Neutrophil (primary cell): ENCODE measurements at regions not wholly inside any gene's neighbourhood (a gene's known extent, or its start where the extent isn't known, plus 50 kb on each side); places are given as distances from the start of the nearest gene placed in this dataset.

Experiments used
- H3K27ac ChIP-seq: fragments of 200-600 bp; sonication (generic); 2 replicates; pipeline ENCODE4 v1.5.1; 2016; ENCODE audit warnings: mild to moderate bottlenecking, moderate library complexity
- H3K27me3 ChIP-seq: fragments of 200-600 bp; sonication (generic); 2 replicates; pipeline ENCODE4 v1.6.0; 2016; ENCODE audit warnings: mild to moderate bottlenecking
- H3K36me3 ChIP-seq: fragments of 200-600 bp; sonication (generic); 2 replicates; pipeline ENCODE4 v1.5.1; 2017
- H3K4me1 ChIP-seq, 2 experiments: fragments of 200-600 bp in 1 of 2; sonication (generic) in 1 of 2; 1 replicate in 1 of 2; 2 replicates in 1 of 2; pipeline versions ENCODE4 v1.5.1 to v1.6.1; 2013 to 2016; ENCODE audit warnings: low read depth in 1 of 2, low read length in 1 of 2, mild to moderate bottlenecking in 1 of 2, moderate library complexity in 1 of 2; ENCODE audit not compliant: control insufficient read depth in 1 of 2, insufficient read depth in 1 of 2
- H3K4me3 ChIP-seq, 2 experiments: fragments of 200-600 bp in 1 of 2; sonication (generic) in 1 of 2; 1 replicate in 1 of 2; 2 replicates in 1 of 2; pipeline ENCODE4 v1.5.1; 2013 to 2016; ENCODE audit warnings: low read depth in 1 of 2, low read length in 1 of 2, mild to moderate bottlenecking in 1 of 2, moderate library complexity in 1 of 2
- H3K9me3 ChIP-seq: fragments of 200-600 bp; sonication (generic); 2 replicates; pipeline ENCODE4 v1.5.1; 2016
- TF ChIP-seq, protein P1 (sequence below): fragments of 200-600 bp; sonication (generic); IDR thresholded peaks from 2 replicates; pipeline ENCODE4 v1.5.1; 2016; ENCODE audit warnings: antibody characterized with exemption

DNA sequence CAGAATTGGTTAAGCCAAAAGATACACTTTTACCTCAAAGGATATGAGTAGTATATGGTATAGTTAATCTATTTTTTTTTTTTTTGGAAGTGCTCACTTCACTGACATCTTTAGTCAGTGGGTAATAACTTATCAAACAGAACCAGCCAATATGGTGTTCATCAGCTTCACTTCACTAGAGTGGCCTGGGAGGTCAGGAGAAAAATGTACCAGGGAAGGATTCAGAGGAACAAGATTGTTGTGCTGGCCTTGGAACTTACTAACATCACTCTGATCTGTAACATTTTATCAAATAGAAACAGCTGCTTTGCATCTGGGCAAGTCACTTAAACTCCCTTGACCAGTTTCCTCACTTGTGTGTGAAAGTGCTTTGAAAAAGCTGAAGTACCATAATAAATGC, 962.7 kb downstream of the BCL11A start:
- no peaks in the 10 kb centered on the region for H3K4me1 ChIP-seq
- TF ChIP-seq, protein P1, sequence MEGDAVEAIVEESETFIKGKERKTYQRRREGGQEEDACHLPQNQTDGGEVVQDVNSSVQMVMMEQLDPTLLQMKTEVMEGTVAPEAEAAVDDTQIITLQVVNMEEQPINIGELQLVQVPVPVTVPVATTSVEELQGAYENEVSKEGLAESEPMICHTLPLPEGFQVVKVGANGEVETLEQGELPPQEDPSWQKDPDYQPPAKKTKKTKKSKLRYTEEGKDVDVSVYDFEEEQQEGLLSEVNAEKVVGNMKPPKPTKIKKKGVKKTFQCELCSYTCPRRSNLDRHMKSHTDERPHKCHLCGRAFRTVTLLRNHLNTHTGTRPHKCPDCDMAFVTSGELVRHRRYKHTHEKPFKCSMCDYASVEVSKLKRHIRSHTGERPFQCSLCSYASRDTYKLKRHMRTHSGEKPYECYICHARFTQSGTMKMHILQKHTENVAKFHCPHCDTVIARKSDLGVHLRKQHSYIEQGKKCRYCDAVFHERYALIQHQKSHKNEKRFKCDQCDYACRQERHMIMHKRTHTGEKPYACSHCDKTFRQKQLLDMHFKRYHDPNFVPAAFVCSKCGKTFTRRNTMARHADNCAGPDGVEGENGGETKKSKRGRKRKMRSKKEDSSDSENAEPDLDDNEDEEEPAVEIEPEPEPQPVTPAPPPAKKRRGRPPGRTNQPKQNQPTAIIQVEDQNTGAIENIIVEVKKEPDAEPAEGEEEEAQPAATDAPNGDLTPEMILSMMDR, result no peak
- no peaks in the 10 kb centered on the region for H3K27me3 ChIP-seq
- no peak overlapping the region for H3K27ac ChIP-seq
- H3K9me3 ChIP-seq, result no peaks in the 10 kb centered on the region
- H3K4me3 ChIP-seq, result no peak overlapping the region
- H3K36me3 ChIP-seq, result no peaks in the 10 kb centered on the region

DNA sequence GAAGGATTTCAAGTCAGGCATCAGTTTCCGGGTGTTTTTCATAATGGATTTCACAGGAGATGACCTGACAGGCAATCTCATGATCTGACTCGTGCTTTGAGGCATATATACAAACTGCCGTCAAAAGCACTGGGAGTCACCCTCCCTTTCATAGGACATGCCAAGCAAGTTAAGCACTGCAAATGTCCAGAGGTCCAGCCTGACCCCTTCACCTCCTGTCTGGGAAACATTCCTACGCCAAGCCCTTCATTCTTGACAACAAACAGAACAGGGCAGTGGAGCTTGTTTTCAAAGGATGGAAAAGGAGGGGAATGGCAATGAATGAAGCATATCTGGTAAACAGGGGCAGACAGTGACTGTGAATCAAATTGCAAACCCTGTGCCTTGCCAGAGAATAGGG, 963.6 kb downstream of the BCL11A start:
- no peak overlapping the region for H3K4me3 ChIP-seq
- H3K36me3 ChIP-seq, result no peaks in the 10 kb centered on the region
- H3K27me3 ChIP-seq, result no peaks in the 10 kb centered on the region
- TF ChIP-seq, protein P1, result no peak
- H3K4me1 ChIP-seq, result no peaks in the 10 kb centered on the region
- no peak overlapping the region for H3K27ac ChIP-seq
- H3K9me3 ChIP-seq, result no peaks in the 10 kb centered on the region

DNA sequence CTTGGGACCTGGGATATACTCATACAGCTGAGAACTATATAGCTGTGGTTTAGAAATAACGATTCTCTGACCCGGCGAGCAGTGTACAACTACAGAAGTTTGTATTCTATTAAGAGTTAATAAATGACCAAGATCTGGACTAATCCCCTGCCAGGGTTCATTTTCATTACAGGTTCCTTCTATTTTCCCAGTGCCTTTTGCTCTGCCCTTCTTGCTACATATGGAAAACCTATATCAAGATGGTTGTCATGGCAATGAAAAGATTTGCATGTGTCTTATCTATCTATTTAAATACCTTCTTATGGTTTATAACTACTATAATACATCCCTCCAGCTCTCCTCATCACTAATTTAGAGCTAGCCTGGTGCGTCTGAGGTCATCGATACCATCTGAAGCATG, 965.2 kb downstream of the BCL11A start:
- H3K4me3 ChIP-seq, result no peak overlapping the region
- no peaks in the 10 kb centered on the region for H3K27me3 ChIP-seq
- no peaks in the 10 kb centered on the region for H3K4me1 ChIP-seq
- no peaks in the 10 kb centered on the region for H3K36me3 ChIP-seq
- no peaks in the 10 kb centered on the region for H3K9me3 ChIP-seq
- H3K27ac ChIP-seq, result no peak overlapping the region
- TF ChIP-seq, protein P1, result no peak

DNA sequence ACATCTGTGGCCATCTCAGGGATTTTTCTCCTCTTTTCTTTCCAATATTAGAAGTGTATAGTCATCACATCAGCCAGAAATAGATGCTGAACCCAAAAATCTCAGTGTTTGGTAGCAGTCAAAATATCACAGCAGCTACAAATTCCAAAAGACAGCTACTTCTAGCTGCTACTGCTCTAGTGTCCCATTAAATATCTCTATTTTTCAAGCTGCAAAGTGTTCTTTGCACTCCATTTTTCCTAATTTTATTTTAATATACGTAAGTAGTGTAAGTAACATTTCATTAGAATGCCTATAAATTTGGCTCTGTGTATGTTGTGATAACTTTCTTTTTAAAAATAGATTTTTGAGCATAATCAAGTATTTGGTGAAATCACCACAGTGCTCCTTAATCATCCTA, 967.3 kb downstream of the BCL11A start:
- H3K4me1 ChIP-seq, result no peaks in the 10 kb centered on the region
- H3K36me3 ChIP-seq, result no peaks in the 10 kb centered on the region
- H3K27me3 ChIP-seq, result no peaks in the 10 kb centered on the region
- H3K9me3 ChIP-seq, result no peaks in the 10 kb centered on the region
- TF ChIP-seq, protein P1, result no peak
- no peak overlapping the region for H3K4me3 ChIP-seq
- H3K27ac ChIP-seq, result no peak overlapping the region

DNA sequence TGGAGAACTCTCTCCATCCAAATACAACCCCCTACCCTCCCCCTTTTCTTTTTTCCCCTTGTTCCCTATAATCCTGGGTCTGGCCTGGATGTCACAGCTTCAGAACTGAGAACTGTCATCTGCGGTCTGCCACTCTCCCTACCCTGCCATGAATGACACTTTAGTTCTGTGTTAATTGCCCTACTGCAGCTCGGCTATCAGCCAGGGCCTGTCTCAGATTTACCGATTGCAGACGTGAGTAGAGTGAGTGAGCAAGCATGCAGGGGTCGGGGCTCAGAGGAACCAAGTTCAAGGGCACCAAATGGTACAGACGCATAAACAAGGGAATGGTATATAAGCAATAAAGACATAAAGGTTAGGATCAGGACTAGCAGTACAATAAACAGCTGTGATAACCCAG, 967.8 kb downstream of the BCL11A start:
- H3K4me3 ChIP-seq, result no peak overlapping the region
- no peaks in the 10 kb centered on the region for H3K9me3 ChIP-seq
- no peaks in the 10 kb centered on the region for H3K4me1 ChIP-seq
- no peak overlapping the region for H3K27ac ChIP-seq
- TF ChIP-seq, protein P1, result no peak
- no peaks in the 10 kb centered on the region for H3K36me3 ChIP-seq
- H3K27me3 ChIP-seq, result no peaks in the 10 kb centered on the region

DNA sequence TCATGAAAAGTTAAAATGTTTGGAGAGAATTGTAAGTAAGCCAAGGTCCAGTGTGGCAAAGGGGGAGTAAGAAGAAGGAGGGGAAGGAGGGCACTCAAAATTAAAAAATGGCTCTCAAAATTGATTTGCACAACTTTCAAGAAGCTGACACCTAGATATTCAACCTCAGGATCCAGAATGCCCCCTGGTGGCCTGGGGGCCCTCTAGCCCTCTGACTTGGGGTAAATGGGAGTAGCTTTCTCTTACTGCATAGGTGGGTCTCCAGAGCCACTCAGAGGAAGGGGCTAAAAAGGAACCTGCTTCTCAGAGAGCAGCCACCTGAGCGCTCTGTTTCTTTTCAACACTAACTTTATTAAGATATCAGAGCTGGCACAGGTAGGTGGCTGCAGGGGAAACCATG, 968.5 kb downstream of the BCL11A start:
- Histone ChIP-seq H3K9me3 (no peaks in the 10 kb centered on the region), H3K4me1 (no peaks in the 10 kb centered on the region), H3K36me3 (no peaks in the 10 kb centered on the region), H3K27ac (no peak overlapping the region), H3K4me3 (no peak overlapping the region), H3K27me3 (no peaks in the 10 kb centered on the region)
- TF ChIP-seq, protein P1, result no peak
